HepG2 (cell line): ENCODE measurements at regions not wholly inside any gene's neighbourhood (a gene's known extent, or its start where the extent isn't known, plus 50 kb on each side); places are given as distances from the start of the nearest gene placed in this dataset.

Experiments
- CEBPG ChIP-seq: IDR thresholded peaks from 2 replicates; pipeline ENCODE4 v1.6.1; 2016
- CSRNP1 ChIP-seq: sonication (generic); formaldehyde crosslinking; IDR thresholded peaks from 2 replicates; pipeline ENCODE4 v1.8.1; 2023; ENCODE audit warnings: mild to moderate bottlenecking, missing genetic modification reagents
- FIP1L1 ChIP-seq: fragments of 200-400 bp; formaldehyde crosslinking; IDR thresholded peaks from 2 replicates; pipeline ENCODE4 v1.6.1; 2018; ENCODE audit warnings: low read depth, mild to moderate bottlenecking, low read length, moderate library complexity, borderline replicate concordance; ENCODE audit not compliant: insufficient read depth
- HCFC1 ChIP-seq: fragments of 150-350 bp; IDR thresholded peaks from 2 replicates; pipeline ENCODE4 v1.6.1; 2014; ENCODE audit warnings: low read depth, low read length
- ISL2 ChIP-seq: sonication (generic); formaldehyde crosslinking; IDR thresholded peaks from 2 replicates; pipeline ENCODE4 v1.5.0; 2020; ENCODE audit warnings: missing genetic modification reagents
- KAT7 ChIP-seq: IDR thresholded peaks from 2 replicates; pipeline ENCODE4 v1.6.1; 2018; ENCODE audit warnings: borderline replicate concordance, missing compliant biosample characterization
- KLF13 ChIP-seq: sonication (generic); formaldehyde crosslinking; IDR thresholded peaks from 2 replicates; pipeline ENCODE4 v1.4.0; 2020; ENCODE audit warnings: mild to moderate bottlenecking, missing genetic modification reagents
- NR1H2 ChIP-seq: sonication (generic); formaldehyde crosslinking; IDR thresholded peaks from 2 replicates; pipeline ENCODE4 v1.8.1; 2022; ENCODE audit warnings: low read depth, missing genetic modification reagents, borderline replicate concordance
- RAD51 ChIP-seq: fragments of 450-650 bp; IDR thresholded peaks from 2 replicates; pipeline ENCODE4 v1.6.1; 2016; ENCODE audit warnings: borderline replicate concordance
- SP4 ChIP-seq: sonication (generic); formaldehyde crosslinking; IDR thresholded peaks from 2 replicates; pipeline ENCODE4 v1.8.1; 2023; ENCODE audit warnings: mild to moderate bottlenecking, missing genetic modification reagents
- STAT6 ChIP-seq: sonication (generic); formaldehyde crosslinking; IDR thresholded peaks from 2 replicates; pipeline ENCODE4 v1.4.0; 2020; ENCODE audit warnings: missing genetic modification reagents, mild to moderate bottlenecking, borderline replicate concordance
- ZKSCAN5 ChIP-seq: sonication (generic); formaldehyde crosslinking; IDR thresholded peaks from 2 replicates; pipeline ENCODE4 v1.5.1; 2020; ENCODE audit warnings: mild to moderate bottlenecking, missing genetic modification reagents
- ZMYM4 ChIP-seq: sonication (generic); formaldehyde crosslinking; IDR thresholded peaks from 2 replicates; pipeline ENCODE4 v1.8.1; 2023; ENCODE audit warnings: mild to moderate bottlenecking, missing genetic modification reagents
- ZNF121 ChIP-seq: sonication (generic); formaldehyde crosslinking; IDR thresholded peaks from 2 replicates; pipeline ENCODE4 v1.5.0; 2020; ENCODE audit warnings: mild to moderate bottlenecking, missing genetic modification reagents
- ZNF180 ChIP-seq: sonication (generic); formaldehyde crosslinking; IDR thresholded peaks from 2 replicates; pipeline ENCODE4 v1.4.0; 2020; ENCODE audit warnings: low read depth, missing genetic modification reagents, borderline replicate concordance
- ZNF205 ChIP-seq: IDR thresholded peaks from 2 replicates; pipeline ENCODE4 v1.6.1; 2018; ENCODE audit warnings: missing biosample characterization, missing genetic modification reagents
- ZNF577 ChIP-seq: sonication (generic); formaldehyde crosslinking; IDR thresholded peaks from 2 replicates; pipeline ENCODE4 v1.4.0; 2020; ENCODE audit warnings: mild to moderate bottlenecking, low read depth, missing genetic modification reagents, borderline replicate concordance
- TF ChIP-seq, protein P1 (sequence below): sonication (generic); formaldehyde crosslinking; IDR thresholded peaks from 2 replicates; pipeline ENCODE4 v1.5.0; 2020; ENCODE audit warnings: missing genetic modification reagents
- TF ChIP-seq, protein P2 (sequence below): sonication (generic); formaldehyde crosslinking; IDR thresholded peaks from 2 replicates; pipeline ENCODE4 v1.4.0; 2020; ENCODE audit warnings: missing genetic modification reagents, mild to moderate bottlenecking, borderline replicate concordance

GRCh38 chr10:78437998-78438906 is 404.6 kb downstream of the RPS24 start (continued):
- no peak for TF ChIP-seq RAD51
- peak; percentile 86 for TF ChIP-seq ZNF121 (CRISPR knock-in tag)
- TF ChIP-seq, protein P1, sequence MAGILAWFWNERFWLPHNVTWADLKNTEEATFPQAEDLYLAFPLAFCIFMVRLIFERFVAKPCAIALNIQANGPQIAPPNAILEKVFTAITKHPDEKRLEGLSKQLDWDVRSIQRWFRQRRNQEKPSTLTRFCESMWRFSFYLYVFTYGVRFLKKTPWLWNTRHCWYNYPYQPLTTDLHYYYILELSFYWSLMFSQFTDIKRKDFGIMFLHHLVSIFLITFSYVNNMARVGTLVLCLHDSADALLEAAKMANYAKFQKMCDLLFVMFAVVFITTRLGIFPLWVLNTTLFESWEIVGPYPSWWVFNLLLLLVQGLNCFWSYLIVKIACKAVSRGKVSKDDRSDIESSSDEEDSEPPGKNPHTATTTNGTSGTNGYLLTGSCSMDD (CRISPR knock-in tag): no peak
- TF ChIP-seq KAT7 (CRISPR knock-in tag): peak; percentile 47; the same call in 1 of the 2 replicates
- TF ChIP-seq ZNF577 (CRISPR knock-in tag): no peak
- TF ChIP-seq ISL2: 0 out of 2 replicates have a peak, but pooled peaks have one; percentile 29
- TF ChIP-seq ZMYM4 (CRISPR knock-in tag): peak; percentile 57; the same call in 1 of the 2 replicates
- TF ChIP-seq KLF13 (CRISPR knock-in tag): no peak
- TF ChIP-seq SP4: no peak; the same call in 1 of the 2 replicates
- TF ChIP-seq ZNF180 (CRISPR knock-in tag): no peak
- TF ChIP-seq CEBPG (CRISPR knock-in tag): peak; percentile 57
- TF ChIP-seq FIP1L1: no peak
- TF ChIP-seq ZKSCAN5: no peak; the same call in 1 of the 2 replicates
- TF ChIP-seq CSRNP1: no peak
- no peak for TF ChIP-seq STAT6 (CRISPR knock-in tag)
- TF ChIP-seq, protein P2, sequence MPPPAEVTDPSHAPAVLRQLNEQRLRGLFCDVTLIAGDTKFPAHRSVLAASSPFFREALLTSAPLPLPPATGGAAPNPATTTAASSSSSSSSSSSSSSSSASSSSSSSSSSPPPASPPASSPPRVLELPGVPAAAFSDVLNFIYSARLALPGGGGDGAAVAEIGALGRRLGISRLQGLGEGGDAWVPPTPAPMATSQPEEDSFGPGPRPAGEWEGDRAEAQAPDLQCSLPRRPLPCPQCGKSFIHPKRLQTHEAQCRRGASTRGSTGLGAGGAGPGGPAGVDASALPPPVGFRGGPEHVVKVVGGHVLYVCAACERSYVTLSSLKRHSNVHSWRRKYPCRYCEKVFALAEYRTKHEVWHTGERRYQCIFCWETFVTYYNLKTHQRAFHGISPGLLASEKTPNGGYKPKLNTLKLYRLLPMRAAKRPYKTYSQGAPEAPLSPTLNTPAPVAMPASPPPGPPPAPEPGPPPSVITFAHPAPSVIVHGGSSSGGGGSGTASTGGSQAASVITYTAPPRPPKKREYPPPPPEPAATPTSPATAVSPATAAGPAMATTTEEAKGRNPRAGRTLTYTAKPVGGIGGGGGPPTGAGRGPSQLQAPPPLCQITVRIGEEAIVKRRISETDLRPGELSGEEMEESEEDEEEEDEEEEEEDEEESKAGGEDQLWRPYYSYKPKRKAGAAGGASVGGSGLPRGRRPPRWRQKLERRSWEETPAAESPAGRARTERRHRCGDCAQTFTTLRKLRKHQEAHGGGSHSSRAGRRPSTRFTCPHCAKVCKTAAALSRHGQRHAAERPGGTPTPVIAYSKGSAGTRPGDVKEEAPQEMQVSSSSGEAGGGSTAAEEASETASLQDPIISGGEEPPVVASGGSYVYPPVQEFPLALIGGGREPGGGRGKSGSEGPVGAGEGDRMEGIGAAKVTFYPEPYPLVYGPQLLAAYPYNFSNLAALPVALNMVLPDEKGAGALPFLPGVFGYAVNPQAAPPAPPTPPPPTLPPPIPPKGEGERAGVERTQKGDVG (CRISPR knock-in tag): peak; percentile 68; the same call in 1 of the 2 replicates
- no peak for TF ChIP-seq HCFC1
- TF ChIP-seq NR1H2 (CRISPR knock-in tag): no peak
- 0 out of 2 replicates have a peak, but pooled peaks have one; percentile 29 for TF ChIP-seq ZNF205 (CRISPR knock-in tag)
